Vagina (tissue), 2 donors: ENCODE measurements at regions not wholly inside any gene's neighbourhood (a gene's known extent, or its start where the extent isn't known, plus 50 kb on each side); places are given as distances from the start of the nearest gene placed in this dataset.
"Not testable (repeated sequence)": the region's sequence is repeated elsewhere in the genome, so short reads cannot be mapped to it uniquely, and the experiment has no call there.

Source experiments
- CTCF ChIP-seq, 3 experiments: fragments of 450-650 bp in 2 of 3; fragments of 200-600 bp in 1 of 3; sonication (generic) in 1 of 3; IDR thresholded peaks; one replicate each; pipeline ENCODE4 v1.5.1; 2017 to 2019; ENCODE audit warnings: antibody characterized with exemption in 3 of 3, mild to moderate bottlenecking in 2 of 3, moderate library complexity in 2 of 3
- POLR2A ChIP-seq, 2 donors: fragments of 450-650 bp; IDR thresholded peaks; one replicate each; pipeline ENCODE4 v1.6.1; 2017; ENCODE audit warnings: antibody characterized with exemption in 2 of 2, mild to moderate bottlenecking in 2 of 2, moderate library complexity in 2 of 2
- POLR2AphosphoS5 ChIP-seq, 2 donors: sonication (generic); formaldehyde crosslinking; IDR thresholded peaks; one replicate each; pipeline ENCODE4 v1.9.0; 2017; ENCODE audit warnings: antibody characterized with exemption in 2 of 2, mild to moderate bottlenecking in 2 of 2, low read depth in 1 of 2; ENCODE audit not compliant: insufficient read depth in 1 of 2

GRCh38 chr9:63804205-63804604 lies 1480.8 kb downstream of the FOXD4L5 start:
- not testable (repeated sequence) for TF ChIP-seq CTCF (IDR thresholded peaks at IDR 0.05); POLR2AphosphoS5 (IDR thresholded peaks at IDR 0.05; ENCODE audit: insufficient read depth in 1 of 2, low read depth in 1 of 2); POLR2A (IDR thresholded peaks at IDR 0.05)
